Peyer's patch (tissue), 4 donors: ENCODE measurements at regions not wholly inside any gene's neighbourhood (a gene's known extent, or its start where the extent isn't known, plus 50 kb on each side); places are given as distances from the start of the nearest gene placed in this dataset.

ENCODE experiments used
- POLR2A ChIP-seq, 2 donors: fragments of 450-650 bp; IDR thresholded peaks; one replicate each; pipeline ENCODE4 v1.5.1; 2017; ENCODE audit warnings: antibody characterized with exemption in 2 of 2, mild to moderate bottlenecking in 2 of 2, moderate library complexity in 2 of 2
- TF ChIP-seq, protein P1 (sequence below), 6 experiments: fragments of 450-650 bp in 4 of 6; fragments of 200-600 bp in 2 of 6; sonication (generic) in 1 of 6; IDR thresholded peaks; one replicate each; pipeline ENCODE4 v1.5.1; 2017 to 2019; ENCODE audit warnings: antibody characterized with exemption in 6 of 6, mild to moderate bottlenecking in 3 of 6, moderate library complexity in 1 of 6

DNA sequence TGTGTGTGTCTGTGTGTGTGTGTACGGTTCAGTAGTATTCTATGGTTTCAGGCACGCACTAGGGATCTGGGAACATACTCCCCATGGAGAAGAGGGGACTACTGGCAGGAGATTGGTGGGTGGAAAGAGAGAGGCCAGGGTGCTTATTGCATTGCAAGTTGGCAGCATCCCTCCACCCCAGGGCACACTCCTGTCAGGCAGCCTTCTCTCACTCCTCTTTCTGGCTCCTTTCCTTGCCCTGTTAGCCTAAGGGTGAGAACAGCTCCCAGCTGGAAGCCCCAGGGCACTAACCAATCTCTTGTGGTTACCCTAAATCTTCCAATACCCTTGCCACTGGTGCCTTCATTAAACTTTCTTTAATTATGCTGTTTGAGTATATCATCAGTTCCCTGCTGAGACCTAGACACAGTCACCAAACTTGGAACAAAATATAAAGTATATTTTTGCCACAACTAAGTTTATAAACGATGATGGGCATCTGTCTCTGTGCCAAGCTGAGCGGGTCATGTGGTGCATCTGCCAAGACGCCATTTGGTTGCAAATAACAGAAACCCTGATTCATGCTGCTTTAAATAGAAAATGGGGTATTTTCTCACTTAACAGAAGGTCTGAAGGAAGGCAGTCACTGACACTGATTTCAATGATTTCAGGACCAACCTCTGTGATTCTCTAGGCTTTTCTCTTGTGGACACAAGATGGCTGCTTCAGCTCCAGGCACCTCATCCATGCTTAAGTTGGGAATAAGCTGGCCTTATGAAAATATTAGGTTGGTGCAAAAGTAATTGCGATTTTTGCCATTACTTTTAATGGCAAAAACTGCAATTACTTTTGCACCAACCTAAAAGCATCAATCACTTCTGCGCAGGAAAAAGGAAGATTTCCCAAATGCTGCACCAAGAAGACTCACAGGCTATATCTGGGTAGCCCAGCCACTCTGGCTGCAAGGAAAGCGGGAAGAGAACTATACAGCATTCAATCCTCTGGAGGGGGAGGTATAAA is 476.9 kb upstream of the PROK2 start:
- TF ChIP-seq, protein P1, sequence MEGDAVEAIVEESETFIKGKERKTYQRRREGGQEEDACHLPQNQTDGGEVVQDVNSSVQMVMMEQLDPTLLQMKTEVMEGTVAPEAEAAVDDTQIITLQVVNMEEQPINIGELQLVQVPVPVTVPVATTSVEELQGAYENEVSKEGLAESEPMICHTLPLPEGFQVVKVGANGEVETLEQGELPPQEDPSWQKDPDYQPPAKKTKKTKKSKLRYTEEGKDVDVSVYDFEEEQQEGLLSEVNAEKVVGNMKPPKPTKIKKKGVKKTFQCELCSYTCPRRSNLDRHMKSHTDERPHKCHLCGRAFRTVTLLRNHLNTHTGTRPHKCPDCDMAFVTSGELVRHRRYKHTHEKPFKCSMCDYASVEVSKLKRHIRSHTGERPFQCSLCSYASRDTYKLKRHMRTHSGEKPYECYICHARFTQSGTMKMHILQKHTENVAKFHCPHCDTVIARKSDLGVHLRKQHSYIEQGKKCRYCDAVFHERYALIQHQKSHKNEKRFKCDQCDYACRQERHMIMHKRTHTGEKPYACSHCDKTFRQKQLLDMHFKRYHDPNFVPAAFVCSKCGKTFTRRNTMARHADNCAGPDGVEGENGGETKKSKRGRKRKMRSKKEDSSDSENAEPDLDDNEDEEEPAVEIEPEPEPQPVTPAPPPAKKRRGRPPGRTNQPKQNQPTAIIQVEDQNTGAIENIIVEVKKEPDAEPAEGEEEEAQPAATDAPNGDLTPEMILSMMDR (IDR thresholded peaks at IDR 0.05): no peak
- no peak for TF ChIP-seq POLR2A (IDR thresholded peaks at IDR 0.05)
